ENCODE measurements at regions not wholly inside any gene's neighbourhood (a gene's known extent, or its start where the extent isn't known, plus 50 kb on each side); places are given as distances from the start of the nearest gene placed in this dataset.

DNA sequence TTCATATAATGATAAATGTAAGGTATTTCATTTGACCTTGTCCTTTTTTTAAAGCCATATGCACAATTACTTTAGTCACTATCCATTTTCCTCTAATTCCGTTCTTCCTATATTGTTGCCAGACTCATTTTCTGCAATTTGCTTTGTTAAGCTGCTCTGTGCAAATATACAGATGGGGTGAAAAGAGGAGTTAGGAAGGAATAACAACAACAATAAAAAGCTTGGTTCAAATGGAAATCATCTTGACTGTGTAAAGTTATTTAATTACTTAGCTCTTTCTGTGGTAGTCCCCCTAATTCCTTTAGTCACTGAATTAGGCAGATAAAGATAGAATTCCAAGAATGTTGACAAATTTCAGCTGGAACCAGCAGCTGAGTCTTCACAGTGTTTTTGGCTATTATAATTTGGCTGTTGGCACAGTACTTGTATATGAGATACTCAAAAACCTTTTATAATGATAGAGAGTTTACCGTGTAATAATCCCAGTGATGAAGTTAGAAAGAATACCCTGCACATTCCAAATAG, 838.0 kb downstream of the RPS29 start:
- Histone ChIP-seq H4K8ac (replicated peaks; ENCODE audit: insufficient read length, low read depth, low read length) (no peak overlapping the region), H3K56ac (ENCODE audit: insufficient read length, low read depth, low read length) (no peak overlapping the region), H4K20me1 (ENCODE audit: control insufficient read depth, insufficient read depth, insufficient read length) (no peaks in the 10 kb centered on the region), H3K9ac (ENCODE audit: extremely low read depth, insufficient read length, low read length) (no peak overlapping the region), H2BK20ac (ENCODE audit: low read depth, low read length, poor library complexity, severe bottlenecking) (no peak overlapping the region), H3K4me2 (ENCODE audit: insufficient read depth, insufficient read length, low read length) (no peak overlapping the region), H3K27ac (ENCODE audit: insufficient read length, low read depth, low read length) (no peak overlapping the region), H3K79me2 (ENCODE audit: insufficient read depth, low read length) (no peaks in the 10 kb centered on the region), H3K4me1 (ENCODE audit: insufficient read depth, low read length) (no peaks in the 10 kb centered on the region), H3K23me2 (ENCODE audit: insufficient read length, low read depth, low read length, poor library complexity, severe bottlenecking) (no peaks in the 10 kb centered on the region), H4K5ac (ENCODE audit: insufficient read length, low read depth, low read length) (no peak overlapping the region), H3K27me3 (ENCODE audit: insufficient read depth, low read length) (no peaks in the 10 kb centered on the region), H3K4ac (ENCODE audit: low read depth, low read length) (no peak overlapping the region), H3T11ph (ENCODE audit: low read length) (no peak overlapping the region), H3K79me1 (ENCODE audit: insufficient read depth, low read depth, low read length, poor library complexity, severe bottlenecking) (no peaks in the 10 kb centered on the region), H2AK5ac (ENCODE audit: insufficient read length, low read length) (no peak overlapping the region), H3K23ac (ENCODE audit: insufficient read length, low read depth, low read length) (no peak overlapping the region), H2BK120ac (ENCODE audit: low read depth, low read length, poor library complexity, severe bottlenecking) (no peak overlapping the region), H2BK12ac (ENCODE audit: insufficient read length, low read depth, low read length) (no peak overlapping the region), H3K9me3 (ENCODE audit: control insufficient read depth, low read depth, low read length) (no peaks in the 10 kb centered on the region), H2BK5ac (ENCODE audit: insufficient read length, low read length) (no peak overlapping the region), H2AFZ (ENCODE audit: low read length) (no peak overlapping the region), H3K14ac (ENCODE audit: insufficient read depth, low read length) (no peak overlapping the region), H4K91ac (ENCODE audit: insufficient read length, low read depth, low read length) (no peak overlapping the region), H2BK15ac (ENCODE audit: low read depth, low read length) (no peak overlapping the region), H3K18ac (ENCODE audit: insufficient read length, low read depth, low read length) (no peak overlapping the region)
- Mint-ChIP-seq H3K27ac (no peak overlapping the region), H3K9me3 (no peaks in the 10 kb centered on the region), H3K4me3 (no peak overlapping the region), H3K27me3 (ENCODE audit: low read depth) (peaks cover 2% of the 10 kb centered on the region; the same call in 1 of the 2 replicates), H3K36me3 (ENCODE audit: insufficient read depth in 1 of 3, low read depth in 3 of 3) (0 out of 7 replicates have a peak, but pooled peaks cover 0 to 2% (median 0%) of the 10 kb centered on the region in 3 experiments), H3K4me1 (peaks cover 10 to 15% of the 10 kb centered on the region in 2 experiments)
- no peak for DNase-seq
- TF ChIP-seq, protein P1, sequence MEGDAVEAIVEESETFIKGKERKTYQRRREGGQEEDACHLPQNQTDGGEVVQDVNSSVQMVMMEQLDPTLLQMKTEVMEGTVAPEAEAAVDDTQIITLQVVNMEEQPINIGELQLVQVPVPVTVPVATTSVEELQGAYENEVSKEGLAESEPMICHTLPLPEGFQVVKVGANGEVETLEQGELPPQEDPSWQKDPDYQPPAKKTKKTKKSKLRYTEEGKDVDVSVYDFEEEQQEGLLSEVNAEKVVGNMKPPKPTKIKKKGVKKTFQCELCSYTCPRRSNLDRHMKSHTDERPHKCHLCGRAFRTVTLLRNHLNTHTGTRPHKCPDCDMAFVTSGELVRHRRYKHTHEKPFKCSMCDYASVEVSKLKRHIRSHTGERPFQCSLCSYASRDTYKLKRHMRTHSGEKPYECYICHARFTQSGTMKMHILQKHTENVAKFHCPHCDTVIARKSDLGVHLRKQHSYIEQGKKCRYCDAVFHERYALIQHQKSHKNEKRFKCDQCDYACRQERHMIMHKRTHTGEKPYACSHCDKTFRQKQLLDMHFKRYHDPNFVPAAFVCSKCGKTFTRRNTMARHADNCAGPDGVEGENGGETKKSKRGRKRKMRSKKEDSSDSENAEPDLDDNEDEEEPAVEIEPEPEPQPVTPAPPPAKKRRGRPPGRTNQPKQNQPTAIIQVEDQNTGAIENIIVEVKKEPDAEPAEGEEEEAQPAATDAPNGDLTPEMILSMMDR (conservative IDR thresholded peaks at IDR 0.05) = no peak
- no CpG with 5 or more reads among the region's 2 CpGs for WGBS (ENCODE audit: extremely low coverage, insufficient read length, low lambda C conversion rate)

Measured in H9 (cell line).